ENCODE measurements at regions not wholly inside any gene's neighbourhood (a gene's known extent, or its start where the extent isn't known, plus 50 kb on each side); places are given as distances from the start of the nearest gene placed in this dataset.
"Not testable (repeated sequence)": the region's sequence is repeated elsewhere in the genome, so short reads cannot be mapped to it uniquely, and the experiment has no call there.

GRCh38 chr2:44102790-44103562, 65.7 kb upstream of the PPM1B start:
- Histone ChIP-seq H3K4me3 (IDR thresholded peaks at IDR 0.05; ENCODE audit: insufficient read depth, low read depth, low read length) (no peak overlapping the region), H3K4me1 (ENCODE audit: low read depth, poor library complexity, severe bottlenecking) (peaks cover 21% of the 10 kb centered on the region), H3K9ac (no peak overlapping the region), H3K27me3 (ENCODE audit: insufficient read depth, low read depth) (no peaks in the 10 kb centered on the region), H3K36me3 (ENCODE audit: insufficient read depth) (no peaks in the 10 kb centered on the region), H3K79me2 (ENCODE audit: insufficient read depth, low read depth) (no peaks in the 10 kb centered on the region), H2AFZ (ENCODE audit: low read depth) (no peak overlapping the region), H3K4me2 (no peak overlapping the region), H3K27ac (no peak overlapping the region), H4K20me1 (ENCODE audit: insufficient read depth) (no peaks in the 10 kb centered on the region)
- TF ChIP-seq CTCF (conservative IDR thresholded peaks at IDR 0.05; ENCODE audit: low read depth, low read length) = no peak

GRCh38 chr2:44103639-44104038, 65.0 kb upstream of the PPM1B start:
- Histone ChIP-seq H3K4me3 (IDR thresholded peaks at IDR 0.05; ENCODE audit: insufficient read depth, low read depth, low read length) (no peak overlapping the region), H3K27ac (no peak overlapping the region), H3K36me3 (ENCODE audit: insufficient read depth) (no peaks in the 10 kb centered on the region), H3K4me1 (ENCODE audit: low read depth, poor library complexity, severe bottlenecking) (peaks cover 23% of the 10 kb centered on the region), H3K9ac (no peak overlapping the region), H2AFZ (ENCODE audit: low read depth) (no peak overlapping the region), H4K20me1 (ENCODE audit: insufficient read depth) (no peaks in the 10 kb centered on the region), H3K79me2 (ENCODE audit: insufficient read depth, low read depth) (no peaks in the 10 kb centered on the region), H3K27me3 (ENCODE audit: insufficient read depth, low read depth) (no peaks in the 10 kb centered on the region), H3K4me2 (no peak overlapping the region)
- TF ChIP-seq CTCF (conservative IDR thresholded peaks at IDR 0.05; ENCODE audit: low read depth, low read length) = no peak

GRCh38 chr2:44104855-44105271, 63.8 kb upstream of the PPM1B start:
- Histone ChIP-seq H3K4me3 (IDR thresholded peaks at IDR 0.05; ENCODE audit: insufficient read depth, low read depth, low read length) (no peak overlapping the region), H3K79me2 (ENCODE audit: insufficient read depth, low read depth) (no peaks in the 10 kb centered on the region), H3K9ac (no peak overlapping the region), H3K27me3 (ENCODE audit: insufficient read depth, low read depth) (no peaks in the 10 kb centered on the region), H3K4me1 (ENCODE audit: low read depth, poor library complexity, severe bottlenecking) (peaks cover 23% of the 10 kb centered on the region), H3K36me3 (ENCODE audit: insufficient read depth) (no peaks in the 10 kb centered on the region), H2AFZ (ENCODE audit: low read depth) (no peak overlapping the region), H3K4me2 (no peak overlapping the region), H3K27ac (no peak overlapping the region), H4K20me1 (ENCODE audit: insufficient read depth) (no peaks in the 10 kb centered on the region)
- no peak for TF ChIP-seq CTCF (conservative IDR thresholded peaks at IDR 0.05; ENCODE audit: low read depth, low read length)

- H4K20me1 ChIP-seq (ENCODE audit: insufficient read depth); H3K36me3 ChIP-seq (ENCODE audit: insufficient read depth); H3K27me3 ChIP-seq (ENCODE audit: insufficient read depth, low read depth); H3K27ac ChIP-seq; H3K4me3 ChIP-seq (IDR thresholded peaks at IDR 0.05; ENCODE audit: insufficient read depth, low read depth, low read length); H3K9ac ChIP-seq; H3K79me2 ChIP-seq (ENCODE audit: insufficient read depth, low read depth); H3K4me2 ChIP-seq: not testable (repeated sequence)
- peaks cover 23% of the 10 kb centered on the region for H3K4me1 ChIP-seq (ENCODE audit: low read depth, poor library complexity, severe bottlenecking)
- H2AFZ ChIP-seq (ENCODE audit: low read depth) = peak overlapping the region; percentile 67; the same call in 1 of the 2 replicates
Measured at GRCh38 chr2:44106509-44106908, 62.2 kb upstream of the PPM1B start.

GRCh38 chr2:44107086-44107740, 61.5 kb upstream of the PPM1B start:
- H3K4me2 ChIP-seq = peak overlapping the region; percentile 60
- H3K79me2 ChIP-seq (ENCODE audit: insufficient read depth, low read depth) = no peaks in the 10 kb centered on the region
- H4K20me1 ChIP-seq (ENCODE audit: insufficient read depth) = no peaks in the 10 kb centered on the region
- no peaks in the 10 kb centered on the region for H3K27me3 ChIP-seq (ENCODE audit: insufficient read depth, low read depth)
- peaks cover 23% of the 10 kb centered on the region for H3K4me1 ChIP-seq (ENCODE audit: low read depth, poor library complexity, severe bottlenecking)
- peak overlapping the region; percentile 32; the same call in 1 of the 2 replicates for H3K27ac ChIP-seq
- peak overlapping the region; percentile 67 for H2AFZ ChIP-seq (ENCODE audit: low read depth)
- no peaks in the 10 kb centered on the region for H3K36me3 ChIP-seq (ENCODE audit: insufficient read depth)
- H3K4me3 ChIP-seq (IDR thresholded peaks at IDR 0.05; ENCODE audit: insufficient read depth, low read depth, low read length) = no peak overlapping the region
- H3K9ac ChIP-seq = no peak overlapping the region
- no peak for TF ChIP-seq CTCF (conservative IDR thresholded peaks at IDR 0.05; ENCODE audit: low read depth, low read length)

Data from KMS-11 (cell line).